ENCODE measurements at regions not wholly inside any gene's neighbourhood (a gene's known extent, or its start where the extent isn't known, plus 50 kb on each side); places are given as distances from the start of the nearest gene placed in this dataset.

DNA sequence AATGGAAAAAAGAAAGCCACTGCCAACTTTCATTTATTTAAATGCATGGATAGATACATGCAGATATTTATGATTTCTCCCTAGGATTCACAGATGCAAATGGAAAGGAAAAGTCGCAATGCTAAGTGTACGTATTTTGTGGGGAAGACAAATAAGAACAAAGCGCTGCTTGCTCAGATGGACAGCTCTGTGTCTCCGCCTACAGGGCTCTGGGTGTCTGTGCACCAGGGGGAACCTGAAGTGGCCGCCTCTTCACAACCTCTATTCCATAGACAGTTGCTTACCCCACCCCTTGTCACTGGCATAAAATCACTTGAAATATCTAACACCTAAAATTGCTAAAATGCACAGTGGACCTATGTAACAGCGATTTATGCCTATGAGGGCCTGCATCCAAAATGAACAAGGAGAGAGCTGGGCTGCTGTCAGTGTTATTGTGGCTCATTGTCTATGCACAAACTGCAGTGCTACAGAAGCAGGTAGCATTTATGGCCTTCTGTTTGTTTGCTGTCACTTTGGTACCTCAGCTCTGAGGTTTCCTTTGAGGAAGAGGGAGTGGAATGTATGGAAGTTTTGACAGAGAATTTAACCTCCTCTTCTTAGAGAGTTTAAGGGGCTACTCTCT is 58.6 kb upstream of the PAGE1 start:
- H3K4me1 ChIP-seq (ENCODE audit: insufficient read depth, low read length, poor library complexity, severe bottlenecking), result no peaks in the 10 kb centered on the region
- TF ChIP-seq CTCF (conservative IDR thresholded peaks at IDR 0.05; ENCODE audit: low read depth, low read length) (peak; percentile 84), EZH2 (IDR thresholded peaks at IDR 0.05; ENCODE audit: borderline replicate concordance, low read depth, low read length, poor library complexity, severe bottlenecking) (no peak)
- H3K27me3 ChIP-seq (replicated peaks; ENCODE audit: insufficient read depth, low read depth, low read length, poor library complexity), result no peaks in the 10 kb centered on the region
- ChIA-PET CTCF (no interaction called here), POLR2A (ENCODE audit: low non-redundant PET) (no interaction called here)
- no peak overlapping the region for H3K4me3 ChIP-seq (ENCODE audit: low read depth, low read length, poor library complexity, severe bottlenecking)
- no peak overlapping the region for H3K27ac ChIP-seq (ENCODE audit: low read depth, low read length, poor library complexity, severe bottlenecking)
- no peaks in the 10 kb centered on the region for H3K9me3 ChIP-seq (ENCODE audit: low read depth, low read length, poor library complexity, severe bottlenecking)
- no peaks in the 10 kb centered on the region for H3K36me3 ChIP-seq (ENCODE audit: insufficient read depth, low read length, poor library complexity, severe bottlenecking)
- peak; percentile 57 for DNase-seq (ENCODE audit: low spot score)
- no TSS peak for BruUV-seq (replicated peaks)
- intact Hi-C loops (cut with micrococcal nuclease; ENCODE audit: unreplicated experiment), result loop anchor here (1.0 kb wide), 1 partner anchor 462 kb away; no protein-coding TSS in a partner anchor

DNA sequence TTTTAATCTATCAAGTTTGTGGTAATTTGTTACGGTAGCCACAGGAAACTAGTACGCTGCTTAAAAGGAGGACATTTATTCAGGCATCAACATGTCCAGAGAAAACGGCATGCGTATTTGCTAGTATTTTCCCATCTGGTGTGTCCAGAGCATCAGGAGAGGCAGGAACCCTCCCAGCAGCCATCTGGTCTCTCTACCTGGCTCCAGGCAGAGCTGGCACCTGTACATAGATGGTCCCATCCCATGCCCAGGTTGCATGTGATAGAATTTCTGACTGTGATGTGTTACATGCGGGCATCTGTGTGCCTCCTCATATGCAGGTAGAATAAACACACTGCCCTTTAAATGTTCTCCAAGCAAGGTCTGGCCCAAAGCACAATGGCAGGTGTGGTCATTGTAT is 57.9 kb upstream of the PAGE1 start:
- DNase-seq (ENCODE audit: low spot score), result no peak
- CTCF ChIA-PET, result no interaction called here
- no TSS peak for BruUV-seq (replicated peaks)

DNA sequence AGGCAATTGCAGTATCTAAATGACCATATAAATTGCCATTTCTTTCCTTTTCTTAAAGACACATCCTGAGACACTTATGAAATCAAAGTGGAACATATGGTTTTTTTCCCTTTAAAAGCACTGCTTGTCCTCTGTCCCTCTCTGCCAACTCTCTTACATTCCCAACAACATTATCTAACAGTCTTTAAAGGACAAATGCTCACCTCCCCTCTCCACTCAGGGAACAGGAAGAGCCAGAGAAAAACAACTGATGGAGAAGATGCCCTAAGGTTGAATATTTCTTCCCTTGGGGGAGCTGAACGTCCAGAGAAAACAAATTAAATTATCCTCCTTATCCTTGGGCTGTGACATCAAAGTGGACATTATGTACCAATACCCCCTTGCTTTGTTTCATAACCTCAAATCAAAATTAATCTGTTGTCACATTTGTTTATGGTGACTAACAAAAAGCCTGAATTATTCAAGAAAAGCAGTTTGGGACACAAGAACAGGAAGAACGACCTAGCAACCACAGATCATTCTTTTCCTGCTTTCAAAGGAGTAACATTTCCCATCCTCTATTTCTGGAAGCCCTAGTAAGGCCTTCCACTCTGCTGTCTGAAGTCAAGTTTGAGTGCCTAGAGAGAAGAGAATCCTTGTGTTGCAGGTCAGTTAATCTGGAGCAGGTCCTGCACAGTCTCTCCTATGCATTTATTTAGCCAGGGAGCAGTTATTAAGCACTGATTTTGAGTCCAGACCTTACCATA is 52.6 kb upstream of the PAGE1 start:
- no TSS peak for BruUV-seq (replicated peaks)
- intact Hi-C loops (cut with micrococcal nuclease; ENCODE audit: unreplicated experiment), result no loop called here
- Histone ChIP-seq H3K36me3 (ENCODE audit: insufficient read depth, low read length, poor library complexity, severe bottlenecking) (no peaks in the 10 kb centered on the region), H3K27ac (ENCODE audit: low read depth, low read length, poor library complexity, severe bottlenecking) (no peak overlapping the region), H3K4me3 (ENCODE audit: low read depth, low read length, poor library complexity, severe bottlenecking) (no peak overlapping the region), H3K27me3 (replicated peaks; ENCODE audit: insufficient read depth, low read depth, low read length, poor library complexity) (peaks cover 11% of the 10 kb centered on the region), H3K4me1 (ENCODE audit: insufficient read depth, low read length, poor library complexity, severe bottlenecking) (no peaks in the 10 kb centered on the region), H3K9me3 (ENCODE audit: low read depth, low read length, poor library complexity, severe bottlenecking) (no peaks in the 10 kb centered on the region)
- DNase-seq (ENCODE audit: low spot score), result no peak
- TF ChIP-seq CTCF (conservative IDR thresholded peaks at IDR 0.05; ENCODE audit: low read depth, low read length), result no peak
- TF ChIP-seq EZH2 (IDR thresholded peaks at IDR 0.05; ENCODE audit: borderline replicate concordance, low read depth, low read length, poor library complexity, severe bottlenecking), result no peak
- ChIA-PET POLR2A (ENCODE audit: low non-redundant PET) (no interaction called here), CTCF (no interaction called here)

More for the DNA sequence above, 57.9 kb upstream of the PAGE1 start:
- intact Hi-C loops (cut with micrococcal nuclease; ENCODE audit: unreplicated experiment), result loop anchor here (1.0 kb wide), 1 partner anchor 461 kb away; no protein-coding TSS in a partner anchor
- Histone ChIP-seq H3K27ac (ENCODE audit: low read depth, low read length, poor library complexity, severe bottlenecking) (no peak overlapping the region), H3K4me1 (ENCODE audit: insufficient read depth, low read length, poor library complexity, severe bottlenecking) (no peaks in the 10 kb centered on the region), H3K36me3 (ENCODE audit: insufficient read depth, low read length, poor library complexity, severe bottlenecking) (no peaks in the 10 kb centered on the region), H3K4me3 (ENCODE audit: low read depth, low read length, poor library complexity, severe bottlenecking) (no peak overlapping the region), H3K9me3 (ENCODE audit: low read depth, low read length, poor library complexity, severe bottlenecking) (no peaks in the 10 kb centered on the region), H3K27me3 (replicated peaks; ENCODE audit: insufficient read depth, low read depth, low read length, poor library complexity) (no peaks in the 10 kb centered on the region)
- POLR2A ChIA-PET (ENCODE audit: low non-redundant PET), result no interaction called here
- no peak for TF ChIP-seq EZH2 (IDR thresholded peaks at IDR 0.05; ENCODE audit: borderline replicate concordance, low read depth, low read length, poor library complexity, severe bottlenecking)
- TF ChIP-seq CTCF (conservative IDR thresholded peaks at IDR 0.05; ENCODE audit: low read depth, low read length), result no peak
